HepG2 (cell line): ENCODE measurements at regions not wholly inside any gene's neighbourhood (a gene's known extent, or its start where the extent isn't known, plus 50 kb on each side); places are given as distances from the start of the nearest gene placed in this dataset.
A peak's percentile ranks its signal among the peaks of the same experiment; 100 is the strongest.

Source experiments
- ATAC-seq: fragments of 200-7000 bp; cut with Tn5 transposase; 3 replicates; pipeline ENCODE4 v1.9.1; 2020; ENCODE audit warnings: mild to moderate bottlenecking, moderate library complexity
- BruUV-seq: library from RNA; stranded (reverse); fragments of 400-500 nt; replicated peaks from 2 replicates; lab custom pipeline; 2021; lab: Mats Ljungman, UMichigan
- CTCF ChIA-PET: fragments of 300-600 bp; formaldehyde crosslinking; extraction: SDS; loops from one replicate; lab custom pipeline; 2021; ENCODE audit warnings: low total read pairs, inconsistent platforms, low intra/inter-chr PET ratio; lab: Yijun Ruan, JAX
- POLR2A ChIA-PET: fragments of 350-600 bp; sonication (Branson Sonifier 250); formaldehyde crosslinking; loops from one replicate; lab custom pipeline; 2020; ENCODE audit warnings: antibody characterized with exemption, inconsistent platforms; lab: Yijun Ruan, JAX
- DNase-seq: peaks from one replicate; pipeline ENCODE4 v3.0.0-alpha.2; 2015; ENCODE audit warnings: low spot score
- FAIRE-seq: peaks from 3 replicates; lab custom pipeline; 2011; peaks lifted over from hg19 to GRCh38; lab: Jason Lieb, UNC
- H2AFZ ChIP-seq: one replicate; pipeline ENCODE4 v1.6.1; 2011; ENCODE audit warnings: low read length, inconsistent platforms
- H3K27ac ChIP-seq: fragments of 300-600 bp; 3 replicates; pipeline ENCODE4 v1.8.0; 2011; ENCODE audit warnings: mixed run types, mild to moderate bottlenecking, mixed read lengths, low read length, inconsistent platforms; ENCODE audit not compliant: insufficient read depth; ENCODE audit errors: extremely low read length
- H3K27me3 ChIP-seq, 2 experiments: fragments of 200-600 bp in 1 of 2; 2 replicates in 1 of 2; 3 replicates in 1 of 2; pipeline versions ENCODE4 v1.6.0 to v1.8.0; 2011; ENCODE audit warnings: low read length in 2 of 2, mild to moderate bottlenecking in 2 of 2, moderate library complexity in 2 of 2, inconsistent platforms in 1 of 2; ENCODE audit not compliant: insufficient read depth in 2 of 2, control insufficient read depth in 1 of 2
- H3K36me3 ChIP-seq, 2 experiments: fragments of 200-600 bp in 1 of 2; replicated peaks in 1 of 2; 2 replicates in 1 of 2; 3 replicates in 1 of 2; pipeline versions ENCODE4 v1.5.1 to v1.8.0; 2011; ENCODE audit warnings: low read length in 2 of 2, inconsistent platforms in 1 of 2; ENCODE audit not compliant: insufficient read depth in 2 of 2, control insufficient read depth in 1 of 2
- H3K4me1 ChIP-seq: 2 replicates; pipeline ENCODE4 v1.5.1; 2012; ENCODE audit warnings: low read length, inconsistent platforms; ENCODE audit not compliant: insufficient read depth
- H3K4me2 ChIP-seq: 2 replicates; pipeline ENCODE4 v1.6.0; 2011; ENCODE audit warnings: low read depth, low read length, inconsistent platforms
- H3K4me3 ChIP-seq, 3 experiments: fragments of 200-600 bp in 1 of 3; sonication (generic), shearing (Covaris generic) in 1 of 3; replicated peaks in 1 of 3; 2 replicates each; pipeline ENCODE4 v1.5.1; 2011 to 2016; ENCODE audit warnings: low read length in 3 of 3, inconsistent platforms in 2 of 3, low read depth in 2 of 3, mild to moderate bottlenecking in 2 of 3, control low read depth in 1 of 3, mixed read lengths in 1 of 3; ENCODE audit not compliant: insufficient read depth in 1 of 3
- H3K79me2 ChIP-seq: one replicate; pipeline ENCODE4 v1.6.1; 2011; ENCODE audit warnings: low read length, inconsistent platforms; ENCODE audit not compliant: insufficient read depth
- H3K9ac ChIP-seq: 2 replicates; pipeline ENCODE4 v1.6.0; 2011; ENCODE audit warnings: mild to moderate bottlenecking, low read depth, low read length, inconsistent platforms; ENCODE audit not compliant: insufficient read depth
- H3K9me3 ChIP-seq: 2 replicates; pipeline ENCODE4 v1.5.1; 2012; ENCODE audit warnings: mild to moderate bottlenecking, low read length
- H4K20me1 ChIP-seq: 2 replicates; pipeline ENCODE4 v1.6.0; 2011; ENCODE audit warnings: inconsistent platforms, mild to moderate bottlenecking, low read length, moderate library complexity; ENCODE audit not compliant: insufficient read depth
- ARNTL ChIP-seq: sonication (generic); formaldehyde crosslinking; IDR thresholded peaks from 2 replicates; pipeline ENCODE4 v1.4.0; 2020; ENCODE audit warnings: mild to moderate bottlenecking, missing genetic modification reagents
- CEBPB ChIP-seq: IDR thresholded peaks from 2 replicates; pipeline ENCODE4 v1.6.1; 2011; ENCODE audit warnings: low read depth, low read length, improper control_type of control experiment, borderline replicate concordance
- HDAC1 ChIP-seq: sonication (generic); formaldehyde crosslinking; IDR thresholded peaks from 2 replicates; pipeline ENCODE4 v1.5.1; 2020; ENCODE audit warnings: mild to moderate bottlenecking, missing genetic modification reagents
- KAT7 ChIP-seq: IDR thresholded peaks from 2 replicates; pipeline ENCODE4 v1.6.1; 2018; ENCODE audit warnings: borderline replicate concordance, missing compliant biosample characterization
- NFE2L2 ChIP-seq: fragments of 150-350 bp; IDR thresholded peaks from 2 replicates; pipeline ENCODE4 v1.6.1; 2014; ENCODE audit warnings: low read length
- NR2F6 ChIP-seq, 2 experiments: IDR thresholded peaks; 2 replicates each; pipeline ENCODE4 v1.6.1; 2016; ENCODE audit warnings: antibody characterized with exemption in 1 of 2, mild to moderate bottlenecking in 1 of 2
- SP1 ChIP-seq, 2 experiments: fragments of 450-650 bp in 1 of 2; sonication (generic) in 1 of 2; formaldehyde crosslinking in 1 of 2; IDR thresholded peaks; 2 replicates each; pipeline versions ENCODE4 v1.4.0 to v1.6.1; 2016 to 2020; ENCODE audit warnings: missing genetic modification reagents in 1 of 2
- ZBTB7A ChIP-seq: sonication (generic); formaldehyde crosslinking; IDR thresholded peaks from 2 replicates; pipeline ENCODE4 v1.8.0; 2022; ENCODE audit warnings: mild to moderate bottlenecking, missing genetic modification reagents
- ZNF496 ChIP-seq: sonication (generic); formaldehyde crosslinking; IDR thresholded peaks from 2 replicates; pipeline ENCODE4 v1.8.1; 2023; ENCODE audit warnings: mild to moderate bottlenecking, moderate library complexity, missing genetic modification reagents; ENCODE audit not compliant: insufficient replicate concordance
- ZNF557 ChIP-seq: sonication (generic); formaldehyde crosslinking; IDR thresholded peaks from 2 replicates; pipeline ENCODE4 v1.4.0; 2020; ENCODE audit warnings: missing genetic modification reagents
- ZSCAN31 ChIP-seq: sonication (generic); formaldehyde crosslinking; IDR thresholded peaks from 2 replicates; pipeline ENCODE4 v1.5.0; 2020; ENCODE audit warnings: low read depth, mild to moderate bottlenecking, missing genetic modification reagents
- WGBS: methylation state at CpG from one replicate; pipeline ENCODE4 v1.1.6; 2017; ENCODE audit warnings: low lambda C conversion rate; 5-methylcytosine and 5-hydroxymethylcytosine counted together
- in situ Hi-C: cut with HindIII; loops from 2 replicates; pipeline ENCODE4 v1.10.0; 2017; ENCODE audit warnings: low pct_unique_long_range_greater_than_20kb; ENCODE audit not compliant: extremely low pct_ligation_motif_present
- intact Hi-C: fragments of 100-400 bp; cut with micrococcal nuclease; formaldehyde crosslinking; loops from one replicate; pipeline ENCODE4 v1.10.0; 2022; ENCODE audit not compliant: unreplicated experiment
- TF ChIP-seq, protein P1 (sequence below): sonication (generic); formaldehyde crosslinking; IDR thresholded peaks from 2 replicates; pipeline ENCODE4 v1.5.0; 2020; ENCODE audit warnings: mild to moderate bottlenecking, missing genetic modification reagents

DNA sequence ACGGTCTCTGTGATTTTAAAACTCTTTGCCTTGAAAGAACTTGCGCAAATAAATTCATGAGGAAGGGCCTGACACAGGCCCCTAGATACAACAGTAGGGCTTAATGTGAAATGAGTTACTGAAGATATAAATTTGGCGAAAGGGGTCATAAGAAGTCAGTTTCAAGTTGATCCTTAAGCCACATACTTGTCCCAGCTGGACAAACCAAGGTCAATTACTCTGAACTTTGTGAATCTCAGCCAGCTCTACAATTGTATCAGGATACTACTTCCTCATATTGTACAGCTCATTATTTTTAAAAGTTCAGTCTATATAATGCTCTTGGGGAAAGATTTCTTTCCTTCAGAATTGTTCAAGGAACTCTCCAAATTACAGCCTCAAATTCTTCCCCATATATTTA is 432.8 kb downstream of the METTL4 start (continued):
- no peak for TF ChIP-seq ZSCAN31 (CRISPR knock-in tag)
- TF ChIP-seq ZBTB7A (CRISPR knock-in tag) = no peak
- TF ChIP-seq, protein P1, sequence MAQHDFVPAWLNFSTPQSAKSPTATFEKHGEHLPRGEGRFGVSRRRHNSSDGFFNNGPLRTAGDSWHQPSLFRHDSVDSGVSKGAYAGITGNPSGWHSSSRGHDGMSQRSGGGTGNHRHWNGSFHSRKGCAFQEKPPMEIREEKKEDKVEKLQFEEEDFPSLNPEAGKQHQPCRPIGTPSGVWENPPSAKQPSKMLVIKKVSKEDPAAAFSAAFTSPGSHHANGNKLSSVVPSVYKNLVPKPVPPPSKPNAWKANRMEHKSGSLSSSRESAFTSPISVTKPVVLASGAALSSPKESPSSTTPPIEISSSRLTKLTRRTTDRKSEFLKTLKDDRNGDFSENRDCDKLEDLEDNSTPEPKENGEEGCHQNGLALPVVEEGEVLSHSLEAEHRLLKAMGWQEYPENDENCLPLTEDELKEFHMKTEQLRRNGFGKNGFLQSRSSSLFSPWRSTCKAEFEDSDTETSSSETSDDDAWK (CRISPR knock-in tag) = no peak
- no peak for TF ChIP-seq KAT7 (CRISPR knock-in tag)
- no peak for TF ChIP-seq ARNTL (CRISPR knock-in tag)
- no peak for TF ChIP-seq SP1 (IDR thresholded peaks at IDR 0.05)
- TF ChIP-seq SP1 (CRISPR knock-in tag; IDR thresholded peaks at IDR 0.05) = no peak
- no peak for TF ChIP-seq NFE2L2
- no peak for TF ChIP-seq NR2F6 (IDR thresholded peaks at IDR 0.05)
- no peak for TF ChIP-seq NR2F6 (CRISPR knock-in tag; IDR thresholded peaks at IDR 0.05)
- no peak for TF ChIP-seq ZNF557 (CRISPR knock-in tag)
- no peak for TF ChIP-seq HDAC1 (CRISPR knock-in tag)

GRCh38 chr18:2139691-2140090 is 431.6 kb downstream of the METTL4 start:
- DNase-seq (no peak), FAIRE-seq (no peak)
- 22% methylated on average over 4 of the region's 4 CpGs for WGBS
- no peak overlapping the region for H3K4me3 ChIP-seq
- H2AFZ ChIP-seq = no peak overlapping the region
- H3K79me2 ChIP-seq = no peaks in the 10 kb centered on the region
- CTCF ChIA-PET = no interaction called here
- H3K27me3 ChIP-seq = no peaks in the 10 kb centered on the region
- H3K9ac ChIP-seq = no peak overlapping the region
- H3K9me3 ChIP-seq = no peaks in the 10 kb centered on the region
- H3K4me2 ChIP-seq = no peak overlapping the region
- H3K27ac ChIP-seq = no peak overlapping the region
- TF ChIP-seq CEBPB (peak; percentile 57; the same call in 1 of the 2 replicates), ZNF496 (no peak)
- TF ChIP-seq, all 625 proteins: peak for 1
- ATAC-seq = no peak
- Histone ChIP-seq H4K20me1 (no peaks in the 10 kb centered on the region), H3K4me1 (no peaks in the 10 kb centered on the region), H3K36me3 (no peaks in the 10 kb centered on the region)
- no TSS peak for BruUV-seq
- in situ Hi-C loops (no loop called here), intact Hi-C loops (no loop called here)
- POLR2A ChIA-PET = no interaction called here
